ENCODE measurements at regions not wholly inside any gene's neighbourhood (a gene's known extent, or its start where the extent isn't known, plus 50 kb on each side); places are given as distances from the start of the nearest gene placed in this dataset.

DNA sequence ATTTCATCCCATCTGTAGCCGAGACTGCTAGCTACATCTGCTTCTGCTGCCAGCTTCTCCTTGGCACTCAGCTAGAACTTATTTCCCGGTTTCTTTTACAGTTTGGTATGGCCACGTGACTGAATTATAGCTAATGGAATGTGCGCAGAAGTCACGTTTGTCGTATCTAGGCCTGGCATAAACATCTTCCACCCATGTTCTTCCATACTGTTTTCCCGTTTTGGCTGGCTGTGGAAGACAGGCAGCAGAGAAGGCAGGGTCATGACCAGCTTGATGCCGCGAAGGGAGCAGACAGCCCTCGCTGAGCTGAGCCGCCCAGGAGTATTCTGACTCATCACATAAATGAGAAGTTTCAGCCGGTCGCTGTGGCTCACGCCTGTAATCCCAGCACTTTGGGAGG, 186.7 kb downstream of the RFC3 start:
- DNase-seq, result no peak

DNA sequence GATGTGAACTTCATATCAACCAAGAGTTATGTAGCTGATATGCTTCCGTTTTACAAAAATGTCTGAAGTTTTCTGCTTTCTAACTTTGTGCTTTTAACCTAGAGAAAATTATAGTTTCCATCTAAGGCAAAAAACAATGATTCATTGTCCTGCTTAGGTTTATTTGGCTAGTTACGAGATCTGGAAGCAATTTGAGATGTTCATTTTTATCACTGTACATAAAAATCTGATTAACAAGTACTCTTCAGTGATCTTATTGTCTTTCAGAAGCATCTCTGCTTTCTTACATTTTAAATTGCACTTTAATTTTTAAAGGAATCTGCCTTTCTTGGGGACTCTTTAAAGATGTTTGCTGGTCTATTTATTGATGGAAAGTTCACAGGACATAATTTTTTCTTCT, 188.1 kb downstream of the RFC3 start:
- no peak for DNase-seq

DNA sequence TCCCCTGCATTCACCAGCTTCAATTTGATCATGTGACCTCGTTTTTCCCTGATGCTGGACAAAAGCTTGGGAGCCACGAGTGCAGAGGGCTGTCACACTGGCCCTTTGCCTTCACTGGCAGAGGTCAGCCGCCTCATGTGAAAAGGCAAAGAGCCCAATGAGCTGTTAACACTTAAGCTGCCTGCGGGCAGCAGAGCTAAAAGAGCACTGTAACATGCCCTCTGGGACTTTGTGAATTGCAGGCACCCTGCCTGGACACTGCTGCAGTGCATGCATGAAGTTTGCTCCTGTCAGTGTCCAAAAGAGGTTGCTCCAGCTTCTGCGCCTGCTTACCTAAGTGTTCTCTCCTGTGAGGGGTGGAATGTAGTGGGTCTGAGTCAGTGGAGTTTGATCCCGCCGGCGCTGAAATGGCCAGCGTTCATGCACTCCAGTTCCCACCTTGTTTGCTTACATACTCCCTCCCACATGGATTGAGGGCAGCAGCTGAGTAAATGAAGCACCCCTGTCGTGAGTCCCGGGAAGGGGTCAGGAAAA, 193.7 kb downstream of the RFC3 start:
- peak; percentile 91 for DNase-seq

DNA sequence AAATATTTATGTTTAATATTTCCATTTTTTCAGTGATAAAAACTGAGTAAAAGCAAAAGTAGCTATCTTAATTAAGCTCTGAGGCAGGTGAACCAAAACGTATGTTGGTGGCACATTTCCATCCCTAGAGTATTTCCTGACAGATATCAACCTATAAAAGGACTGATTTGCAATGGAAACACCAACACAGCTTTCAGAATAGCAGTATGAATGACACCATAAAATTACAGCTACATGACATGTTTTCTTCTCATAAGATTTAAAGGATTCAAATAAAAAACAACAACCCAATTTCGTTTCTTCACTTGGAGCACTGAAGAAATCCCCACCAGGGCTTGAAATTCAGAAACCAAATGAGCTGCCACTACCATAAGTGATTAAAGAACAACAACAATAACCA, 194.4 kb downstream of the RFC3 start:
- peak; percentile 50 for DNase-seq

DNA sequence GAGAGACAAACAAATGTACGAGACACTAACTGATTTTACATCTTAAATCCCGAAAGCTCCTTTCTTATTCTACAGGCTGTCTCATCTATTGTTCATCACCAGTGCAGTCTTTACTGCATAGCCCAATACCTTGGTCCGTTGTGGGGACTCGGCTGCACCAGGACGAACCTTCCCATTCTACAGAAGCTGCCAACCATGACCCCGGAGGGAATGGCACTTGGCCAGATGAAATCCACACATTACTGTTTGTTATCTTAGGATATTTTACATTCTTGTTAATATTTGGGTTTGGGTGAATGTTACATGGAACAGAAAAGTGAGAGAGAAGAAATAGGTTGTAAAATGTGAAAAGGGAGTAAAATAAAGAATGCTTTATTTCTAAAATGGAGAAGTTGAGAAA, 195.1 kb downstream of the RFC3 start:
- DNase-seq, result peak; percentile 44

DNA sequence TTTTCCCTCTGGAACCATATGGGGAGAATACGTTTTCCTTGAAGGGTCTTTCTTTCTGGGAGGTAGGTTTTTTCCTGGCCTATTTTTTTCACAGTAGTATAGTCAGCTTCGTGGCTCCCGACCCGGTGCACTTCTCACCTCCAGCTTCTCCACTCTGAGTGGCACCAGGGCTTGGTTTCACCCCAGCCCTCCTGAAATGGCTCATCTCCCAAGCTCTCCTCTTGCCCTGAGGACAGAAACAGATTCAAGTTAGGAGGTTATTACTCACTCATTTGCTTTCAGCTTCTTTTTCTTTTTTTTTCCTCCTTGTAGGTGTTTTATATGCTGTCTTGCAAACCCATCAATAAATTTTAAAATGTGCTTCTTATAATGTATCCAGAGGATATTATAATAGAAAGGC, 199.3 kb downstream of the RFC3 start:
- no peak for DNase-seq

DNA sequence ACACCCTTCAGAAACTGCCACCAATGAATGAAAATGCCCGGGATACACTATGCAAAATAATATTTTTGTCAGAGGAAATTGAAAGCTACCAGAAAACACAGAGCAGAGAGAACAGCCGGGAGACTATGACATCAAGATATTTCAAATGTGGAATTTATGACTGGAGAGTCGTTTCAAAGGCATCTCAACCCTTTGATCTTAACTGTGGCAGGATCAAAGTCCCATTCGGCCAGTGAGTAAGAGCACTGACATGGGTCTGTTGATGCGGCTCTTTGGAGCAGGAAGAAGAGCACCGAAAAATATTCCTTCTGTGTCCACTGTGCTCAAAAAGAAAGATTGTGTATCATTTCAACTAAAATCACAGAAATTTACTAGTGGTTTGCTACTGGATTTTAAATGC, 201.9 kb downstream of the RFC3 start:
- no peak for DNase-seq

DNA sequence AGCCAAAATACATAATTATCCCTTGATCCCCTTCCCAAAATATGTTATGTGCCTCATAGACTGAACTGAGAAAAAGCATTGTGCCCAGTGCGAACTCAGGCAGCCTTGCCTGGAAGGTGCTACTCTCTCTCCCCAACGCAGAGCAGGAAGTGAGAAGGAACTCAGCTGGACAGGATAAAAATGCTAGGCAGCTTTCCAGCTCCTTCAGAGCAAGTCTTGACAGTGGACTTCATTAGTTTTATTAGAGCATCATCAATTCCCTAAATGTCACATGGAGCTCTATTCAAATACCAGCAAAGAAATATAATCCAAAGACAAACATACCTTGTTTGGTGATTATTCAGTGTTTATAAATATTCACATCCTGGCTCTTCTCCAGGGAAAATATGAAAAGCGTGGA, 202.4 kb downstream of the RFC3 start:
- no peak for DNase-seq

DNA sequence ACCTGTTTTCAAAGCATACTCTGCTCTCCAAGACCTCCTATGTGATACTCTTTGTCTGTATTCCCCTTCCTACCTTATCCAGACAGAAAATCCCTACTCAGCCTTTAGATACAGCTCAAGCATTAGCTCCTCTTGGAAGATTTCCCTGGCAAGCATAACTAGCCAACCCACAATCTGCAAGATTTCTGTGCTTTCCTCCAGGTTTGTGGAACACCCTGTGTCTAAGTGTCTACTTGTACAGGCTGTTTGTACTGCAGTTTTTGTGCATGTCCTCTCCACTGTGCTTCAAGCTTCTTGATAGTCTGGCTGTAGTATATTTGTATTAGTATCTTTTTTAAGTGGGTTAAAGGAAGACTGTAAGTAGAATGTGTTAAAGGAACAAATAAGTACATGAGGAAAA, 203.7 kb downstream of the RFC3 start:
- DNase-seq, result no peak

DNA sequence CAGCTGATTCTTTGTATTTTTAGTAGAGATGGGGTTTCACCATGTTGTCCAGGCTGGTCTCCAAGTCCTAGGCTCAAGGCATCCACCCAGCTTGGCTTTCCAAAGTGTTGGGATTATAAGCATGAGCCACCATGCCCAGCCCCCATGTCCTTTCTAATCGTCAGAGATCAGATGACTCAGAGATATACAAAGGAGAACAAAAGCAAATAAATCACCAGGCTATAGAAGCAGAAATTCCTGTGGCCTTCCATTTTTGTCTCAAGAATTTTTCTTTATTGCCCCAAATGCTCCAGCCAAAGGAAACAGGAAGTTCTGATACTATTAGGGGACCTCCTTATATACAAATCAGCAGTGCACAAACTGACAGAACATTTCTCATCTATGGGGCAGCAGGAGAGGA, 207.8 kb downstream of the RFC3 start:
- DNase-seq, result no peak

DNA sequence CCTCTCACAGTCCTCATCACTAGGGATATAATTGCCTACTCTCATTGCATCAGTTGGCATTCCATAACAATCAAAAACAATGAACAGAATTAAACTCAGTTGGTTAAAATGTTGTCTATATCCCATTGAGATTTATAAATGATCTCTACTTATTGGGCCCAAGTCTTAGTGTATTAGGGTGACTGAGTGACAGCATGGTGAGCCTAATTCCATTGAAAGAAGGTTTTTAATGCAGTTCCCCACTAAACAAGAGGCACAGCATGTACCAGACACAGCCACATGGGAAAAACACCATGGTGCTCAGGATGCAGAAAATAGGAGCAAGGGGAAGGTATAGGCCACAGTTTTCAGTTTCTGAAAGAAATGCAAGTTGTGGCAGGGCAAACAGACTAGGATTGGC, 208.4 kb downstream of the RFC3 start:
- no peak for DNase-seq

DNA sequence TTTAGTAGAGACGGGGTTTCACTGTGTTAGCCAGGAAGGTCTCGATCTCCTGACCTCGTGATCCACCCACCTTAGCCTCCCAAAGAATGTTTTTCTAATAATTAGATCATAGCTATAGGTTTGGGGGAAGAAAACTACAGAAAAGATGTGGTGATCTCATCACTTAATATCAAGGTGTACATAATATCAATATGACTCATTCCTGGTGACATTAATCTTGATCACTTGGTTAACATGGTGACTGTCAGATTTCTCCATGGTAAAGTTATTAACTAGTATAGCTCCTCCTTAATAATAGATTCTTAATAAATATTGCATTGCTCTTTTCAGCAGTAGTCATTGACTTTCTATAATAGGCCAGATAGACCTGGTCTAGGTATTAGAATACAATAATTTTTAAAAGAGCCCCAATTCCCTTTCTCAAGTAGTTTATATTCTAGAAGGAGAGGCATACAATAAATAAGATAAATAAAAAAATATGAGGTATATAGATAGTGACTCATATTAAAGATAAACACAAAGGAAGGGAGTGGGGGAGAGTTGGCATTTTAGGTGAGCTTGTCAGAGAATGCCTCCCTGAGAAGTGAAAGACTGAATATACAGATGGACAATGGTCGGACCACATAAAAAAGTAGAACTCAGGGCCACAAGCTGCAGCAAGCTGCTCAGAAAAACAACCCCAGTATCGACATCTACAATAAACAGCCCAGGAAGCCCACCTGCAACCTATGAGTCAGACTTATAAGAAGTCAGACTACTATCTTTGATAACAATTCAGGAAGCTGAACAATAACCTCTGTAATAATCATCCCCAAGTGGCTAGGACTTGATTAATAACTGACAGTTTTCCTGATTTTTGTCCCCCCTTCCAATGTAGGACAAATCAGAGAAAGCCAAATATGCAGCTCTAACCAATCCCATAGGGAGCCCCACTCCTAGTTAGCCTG, 210.8 kb downstream of the RFC3 start:
- DNase-seq, result no peak

DNA sequence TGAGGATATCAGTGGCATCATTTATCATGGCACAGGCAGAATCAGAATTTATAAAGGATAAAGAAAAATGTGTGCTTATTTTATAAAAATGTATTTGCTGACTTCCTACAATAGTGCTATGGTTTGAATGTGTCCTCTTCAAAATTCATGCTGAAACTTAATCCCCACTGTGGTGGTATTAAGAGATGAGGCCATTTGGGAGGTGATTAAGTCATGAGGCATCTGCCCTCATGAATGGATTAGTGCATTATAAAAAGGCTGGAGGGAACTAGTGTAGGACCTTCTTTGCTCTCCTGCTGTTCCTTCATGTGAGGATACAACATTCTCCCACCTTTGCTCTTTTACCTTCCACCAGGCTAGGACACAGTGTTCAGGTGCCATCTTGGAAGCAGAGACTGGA, 212.8 kb downstream of the RFC3 start:
- DNase-seq, result no peak

DNA sequence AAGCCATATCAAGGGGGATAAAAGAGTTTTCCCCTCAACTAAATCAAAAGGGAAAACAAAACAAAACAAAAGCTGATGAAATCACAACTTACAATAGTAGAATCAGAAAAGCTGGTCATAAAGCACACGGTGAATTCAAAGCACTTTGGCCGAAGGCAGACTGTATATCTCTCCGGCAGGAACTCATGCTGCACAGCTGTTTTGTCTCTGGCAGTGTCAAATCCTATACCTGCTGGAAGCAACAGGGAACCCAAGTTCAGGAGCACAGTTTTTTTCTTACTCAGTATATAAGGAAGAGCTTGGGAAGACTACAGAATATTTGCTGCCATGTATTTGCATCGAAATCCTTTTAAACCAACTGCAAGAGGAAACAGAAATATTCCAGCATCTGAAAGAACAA, 213.7 kb downstream of the RFC3 start:
- no peak for DNase-seq

DNA sequence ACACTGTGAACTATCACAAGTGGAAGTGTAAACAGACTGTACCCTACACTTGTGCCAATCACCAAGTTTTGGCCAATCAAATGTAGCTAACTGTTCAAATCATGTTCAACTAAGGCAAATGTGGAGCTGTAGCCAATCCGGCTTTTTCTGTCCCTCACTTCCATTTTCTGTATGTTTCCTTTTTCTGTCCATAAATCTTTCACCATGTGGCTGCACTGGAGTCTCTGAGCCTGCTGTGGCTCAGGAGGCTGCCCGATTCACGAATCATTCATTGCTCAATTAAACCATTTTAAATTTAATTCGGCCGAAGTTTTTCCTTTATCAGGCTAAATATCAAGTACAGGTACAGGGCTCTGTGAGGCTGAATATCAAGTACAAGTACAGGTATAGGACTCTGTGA, 216.5 kb downstream of the RFC3 start:
- DNase-seq, result no peak

DNA sequence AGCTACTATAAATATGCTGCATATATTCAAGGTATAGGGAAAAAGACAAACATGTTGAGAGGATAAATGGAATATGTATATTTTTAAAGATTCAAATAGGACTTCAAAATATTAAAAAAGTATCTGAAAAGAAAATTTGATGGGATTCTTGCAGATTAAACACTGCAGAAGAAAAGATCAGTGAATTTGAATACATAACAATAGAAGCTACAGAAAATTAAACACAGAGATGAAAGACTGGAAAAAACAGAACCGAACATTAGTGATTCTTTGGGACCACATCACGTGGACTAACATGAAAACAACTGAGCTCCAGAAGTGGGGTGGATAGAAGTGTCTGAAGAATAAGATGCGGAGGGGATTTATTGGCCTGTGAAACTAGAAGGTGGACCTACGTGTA, 217.2 kb downstream of the RFC3 start:
- no peak for DNase-seq

DNA sequence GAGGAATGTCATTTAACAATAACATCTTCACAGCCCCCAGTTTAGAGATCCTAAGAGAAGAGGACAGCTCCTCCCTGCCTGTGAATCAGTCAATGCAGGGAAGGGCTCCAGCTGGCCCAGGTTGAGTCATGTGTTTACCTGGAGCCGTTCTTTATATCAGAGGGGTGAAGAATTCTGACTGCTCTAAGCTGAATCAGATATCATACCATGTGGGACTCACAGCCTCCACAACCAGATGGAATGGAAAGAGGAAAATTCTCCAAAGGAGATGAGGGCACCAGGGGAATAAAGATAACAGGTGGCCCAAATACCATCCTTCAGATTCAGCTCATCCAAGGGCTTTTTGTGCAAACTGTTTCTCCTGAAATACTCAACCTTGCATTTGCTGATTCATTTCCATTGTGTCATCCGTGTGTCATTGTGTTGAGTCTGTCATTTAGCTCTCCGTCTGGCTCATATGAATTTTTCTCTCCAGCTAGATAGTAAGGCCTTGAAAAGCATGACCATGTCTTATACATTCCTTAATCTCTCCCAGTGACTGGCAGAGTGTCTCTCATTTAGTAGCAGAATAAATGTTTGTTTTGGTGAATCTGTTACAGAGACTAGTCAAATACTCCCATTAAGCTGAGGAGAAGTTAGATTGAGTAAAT, 217.9 kb downstream of the RFC3 start:
- no peak for DNase-seq

DNA sequence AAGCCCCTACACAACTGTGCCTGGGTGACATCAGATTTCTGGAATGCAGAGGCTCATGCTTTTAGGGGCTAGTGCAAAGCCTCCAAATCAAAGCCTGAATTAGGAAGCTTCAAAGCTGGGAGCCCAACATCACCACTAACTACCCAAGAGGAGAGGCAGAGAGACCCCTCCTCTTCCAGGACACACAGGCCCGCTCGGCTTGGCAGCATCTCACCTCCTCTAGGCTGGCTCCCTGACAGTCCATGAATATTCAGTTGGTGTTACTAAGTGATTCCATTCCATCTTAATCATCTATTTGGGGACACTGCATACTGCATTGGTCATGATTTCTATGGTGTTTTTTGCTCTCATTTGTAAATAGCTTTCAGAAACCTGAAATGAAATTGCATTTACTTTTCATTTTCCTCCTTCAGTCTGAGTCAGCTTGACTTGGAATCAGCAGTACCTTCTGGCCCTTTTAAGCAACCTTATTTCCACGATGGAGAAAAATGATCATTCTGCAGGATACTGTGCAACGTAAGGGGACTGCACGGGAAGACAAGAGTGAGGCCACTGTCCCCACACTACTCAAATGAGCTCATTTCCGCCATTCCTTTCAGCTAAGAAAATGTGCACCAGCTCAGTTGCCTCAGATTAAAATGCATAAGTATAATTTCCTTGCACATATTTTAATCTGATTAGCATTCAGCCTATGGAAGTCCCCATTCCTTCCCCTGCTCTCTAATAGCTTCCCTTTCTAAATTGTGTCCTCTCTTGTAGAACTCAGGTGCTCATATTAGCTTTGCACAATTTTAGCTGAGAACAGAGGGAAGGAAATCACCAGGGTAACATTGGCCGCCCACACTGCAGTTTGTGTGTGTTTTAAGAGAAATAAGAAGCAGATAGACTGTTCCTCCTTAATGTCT, 219.9 kb downstream of the RFC3 start:
- DNase-seq, result no peak

DNA sequence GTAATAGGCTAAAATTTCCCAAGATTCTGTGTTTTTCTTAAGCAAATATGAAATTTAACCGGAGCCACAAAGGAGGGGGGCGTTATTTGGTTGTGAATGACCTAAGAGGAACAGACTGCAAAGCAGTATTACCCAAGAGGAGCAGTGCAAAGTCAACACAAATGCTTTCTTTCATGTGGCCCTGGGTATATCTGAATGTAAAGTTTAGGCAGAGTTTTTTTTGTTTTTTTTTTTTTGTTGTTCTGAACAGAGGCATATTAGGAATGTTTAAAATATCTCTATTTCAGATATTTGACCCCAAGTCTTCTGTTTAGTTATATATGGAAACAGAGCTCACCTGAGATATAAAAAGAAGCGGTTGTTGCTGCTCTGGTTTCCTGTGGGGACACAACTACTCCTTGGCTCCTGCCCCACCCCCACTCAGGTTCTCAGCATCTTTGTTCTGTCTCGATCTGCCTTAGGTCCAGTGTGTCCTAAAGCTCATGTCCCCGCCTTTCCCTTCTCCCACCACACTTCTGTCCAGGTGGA, 220.7 kb downstream of the RFC3 start:
- DNase-seq, result no peak

DNA sequence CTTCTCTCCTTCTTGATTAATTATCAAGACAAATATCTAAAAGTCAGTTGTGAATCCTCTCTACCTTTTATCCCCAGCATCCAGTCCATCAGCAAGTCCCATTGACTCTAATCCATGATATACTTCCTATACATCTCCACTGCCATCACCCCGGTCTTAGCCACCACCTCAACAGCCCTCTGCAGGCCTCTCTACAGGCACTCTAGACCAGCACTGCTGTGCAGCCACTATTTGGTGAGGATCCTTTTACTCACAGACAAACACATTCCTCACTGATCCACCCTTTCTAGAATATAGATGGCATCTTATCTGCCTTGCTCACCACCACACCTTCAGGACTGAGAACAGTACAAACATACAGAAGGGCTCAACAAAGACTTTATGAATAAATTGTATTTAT, 221.7 kb downstream of the RFC3 start:
- DNase-seq, result no peak

DNA sequence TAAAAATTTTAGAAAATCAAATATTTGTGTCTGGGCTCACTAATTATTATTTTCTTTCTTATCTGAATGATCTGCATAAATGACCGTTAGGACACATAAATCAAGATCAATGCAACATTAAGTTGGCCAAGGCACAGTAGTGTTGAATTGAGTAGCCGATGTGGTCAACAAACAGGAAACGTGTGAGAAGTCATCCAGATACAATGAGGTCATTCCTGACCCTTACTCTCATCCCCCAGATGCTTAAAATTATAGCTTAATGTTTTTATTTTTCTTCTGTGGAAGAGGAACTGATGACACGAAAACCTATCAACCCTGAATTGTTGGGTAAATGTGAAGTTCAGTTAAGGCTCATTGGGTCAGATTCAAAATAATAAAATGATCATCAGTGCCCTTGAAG, 222.9 kb downstream of the RFC3 start:
- DNase-seq, result no peak

DNA sequence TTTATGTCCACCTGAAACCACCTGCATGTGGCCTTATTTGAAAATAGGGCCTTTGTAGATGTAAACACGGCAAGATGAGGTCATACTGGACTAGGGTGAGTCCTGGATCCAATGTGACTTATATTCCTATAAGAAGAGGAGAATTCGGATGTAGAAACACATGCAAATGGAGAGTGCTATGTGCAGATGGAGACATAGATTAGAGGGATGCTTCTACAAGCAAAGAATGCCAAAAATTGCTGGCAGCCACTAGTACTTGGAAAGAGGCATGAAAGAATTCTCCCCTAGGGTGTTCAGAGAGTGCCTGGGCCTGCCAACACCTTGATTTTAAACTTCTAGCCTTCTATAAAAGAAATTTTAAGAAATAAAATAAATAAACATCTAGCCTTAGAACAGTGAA, 226.1 kb downstream of the RFC3 start:
- no peak for DNase-seq

DNA sequence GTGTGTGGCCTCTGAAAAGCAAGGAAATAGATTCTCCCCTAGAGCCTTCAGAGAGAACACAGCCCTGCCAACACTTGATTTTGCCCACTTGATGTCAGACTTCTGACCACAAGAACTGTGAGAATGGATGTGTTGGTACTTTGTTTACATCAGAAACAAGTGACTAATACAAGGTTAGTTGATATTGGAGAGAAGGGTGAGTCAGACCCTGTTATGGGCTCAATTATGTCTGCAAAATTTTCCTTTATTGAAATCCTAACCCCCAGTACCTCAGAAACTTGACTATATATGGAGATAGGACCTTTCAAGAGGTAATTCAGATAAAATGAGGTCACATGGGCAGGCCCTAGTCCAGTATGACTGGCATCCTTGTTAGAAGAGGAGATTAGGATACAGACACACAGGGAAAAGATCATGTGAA, 226.7 kb downstream of the RFC3 start:
- no peak for DNase-seq

All from NCI-H1092 treated with DMSO at 0.1 percent for 48 hours (cell line).